Aorta (tissue), 5 donors: ENCODE measurements at regions not wholly inside any gene's neighbourhood (a gene's known extent, or its start where the extent isn't known, plus 50 kb on each side); places are given as distances from the start of the nearest gene placed in this dataset.
A peak's percentile ranks its signal among the peaks of the same experiment; 100 is the strongest.

ENCODE experiments used
- ATAC-seq: fragments of 200-7000 bp; cut with Tn5 transposase; one replicate; pipeline ENCODE4 v1.9.1; 2022; ENCODE audit warnings: moderate library complexity; ENCODE audit not compliant: low FRiP score
- DNase-seq, 2 donors: peaks; one replicate each; pipeline ENCODE4 v3.0.0-alpha.2; 2020
- H3K27ac ChIP-seq, 2 donors: one replicate each; pipeline ENCODE4 v1.5.1; 2013; ENCODE audit warnings: low read length in 2 of 2, mild to moderate bottlenecking in 2 of 2, moderate library complexity in 2 of 2, control low read depth in 1 of 2, inconsistent platforms in 1 of 2, low read depth in 1 of 2
- H3K27me3 ChIP-seq, 2 donors: one replicate each; pipeline ENCODE4 v1.6.1; 2013; ENCODE audit warnings: control low read depth in 1 of 2, low read length in 1 of 2, mild to moderate bottlenecking in 1 of 2, moderate library complexity in 1 of 2; ENCODE audit not compliant: insufficient read depth in 2 of 2, control insufficient read depth in 1 of 2
- H3K36me3 ChIP-seq, 2 donors: one replicate each; pipeline ENCODE4 v1.6.1; 2013; ENCODE audit warnings: control low read depth in 1 of 2, low read length in 1 of 2, mild to moderate bottlenecking in 1 of 2; ENCODE audit not compliant: insufficient read depth in 2 of 2, control insufficient read depth in 1 of 2
- H3K4me1 ChIP-seq, 2 donors: one replicate each; pipeline ENCODE4 v1.6.1; 2013; ENCODE audit warnings: low read length in 2 of 2, control low read depth in 1 of 2, mild to moderate bottlenecking in 1 of 2, moderate library complexity in 1 of 2; ENCODE audit not compliant: insufficient read depth in 2 of 2, control insufficient read depth in 1 of 2
- H3K4me3 ChIP-seq, 2 donors: one replicate each; pipeline ENCODE4 v1.5.1; 2013; ENCODE audit warnings: low read length in 2 of 2, control low read depth in 1 of 2, mild to moderate bottlenecking in 1 of 2
- H3K9me3 ChIP-seq: one replicate; pipeline ENCODE4 v1.6.1; 2013; ENCODE audit warnings: mild to moderate bottlenecking, low read length; ENCODE audit not compliant: control insufficient read depth
- WGBS, 2 donors: extraction: QIAGEN DNeasy Blood & Tissue Kit; methylation state at CpG; one replicate each; pipeline ENCODE4 v1.1.7; 2013; 5-methylcytosine and 5-hydroxymethylcytosine counted together
- intact Hi-C, 2 donors: fragments of 100-400 bp; cut with DNase I; formaldehyde crosslinking; loops; one replicate each; pipeline versions ENCODE4 v1.14.2 to v1.15.0; 2022
- donor health status: healthy with polysubstance abuse.
- donor health status: Bipolar disorder and iron deficiency.
- donor health status: DM: no; HTN: no; CAD: no.
- donor health status: DM: no; HTN: no; CAD: no.
- donor health status: DM: yes; HTN: yes; CAD: no.

DNA sequence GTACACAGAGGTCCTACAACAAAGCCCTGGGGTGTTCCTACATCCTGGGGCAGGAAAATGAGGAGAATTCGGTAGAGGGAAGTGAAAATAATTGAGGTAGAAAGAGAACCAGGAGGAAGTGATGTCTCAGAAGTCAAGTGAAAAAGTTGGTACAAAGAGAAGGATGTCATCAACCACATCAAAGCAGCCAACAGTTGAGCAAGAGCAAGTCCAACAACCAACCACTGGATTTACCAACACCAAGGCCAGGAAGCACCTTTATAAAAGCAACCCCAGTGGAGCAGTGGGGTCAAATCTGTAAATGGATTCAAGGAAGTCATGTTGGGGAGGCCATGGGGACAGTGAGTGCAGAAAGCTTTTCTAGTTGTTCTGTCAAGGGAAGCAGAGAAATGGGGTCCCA is 360.4 kb downstream of the ZNF516 start:
- no peaks in the 10 kb centered on the region for H3K27me3 ChIP-seq
- no peak for DNase-seq
- no peaks in the 10 kb centered on the region for H3K4me1 ChIP-seq
- H3K4me3 ChIP-seq = no peak overlapping the region
- WGBS, 2 donors = 44 to 69% methylated on average over 1 of the region's 1 CpG
- no peak for ATAC-seq
- H3K36me3 ChIP-seq = no peaks in the 10 kb centered on the region
- intact Hi-C loops = no loop called here
- no peak overlapping the region for H3K27ac ChIP-seq
- H3K9me3 ChIP-seq = peaks cover 2% of the 10 kb centered on the region

DNA sequence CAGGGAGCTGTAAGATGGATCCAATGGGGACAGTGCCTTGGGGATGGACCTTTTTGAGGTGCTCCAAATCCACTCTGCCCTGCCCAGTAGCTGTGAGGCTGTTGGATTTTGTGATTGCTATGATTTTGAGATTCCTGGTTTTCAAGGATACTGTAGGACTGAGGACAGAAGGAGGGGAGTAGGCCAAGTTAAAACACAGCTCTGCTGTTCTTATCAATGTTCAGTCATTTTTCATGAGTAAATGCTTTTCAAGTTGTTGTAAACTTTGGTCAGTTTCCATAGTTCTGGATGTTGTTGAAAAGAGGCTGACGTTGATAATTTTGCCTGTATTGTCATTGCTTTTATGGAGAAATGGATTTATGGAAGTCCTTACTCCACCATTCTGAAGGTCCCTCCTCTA is 361.2 kb downstream of the ZNF516 start:
- Histone ChIP-seq H3K36me3 (no peaks in the 10 kb centered on the region), H3K4me1 (no peaks in the 10 kb centered on the region), H3K9me3 (peaks cover 2% of the 10 kb centered on the region), H3K27ac (no peak overlapping the region), H3K4me3 (no peak overlapping the region), H3K27me3 (no peaks in the 10 kb centered on the region)
- intact Hi-C loops = no loop called here
- 54 to 57% methylated on average over 1 of the region's 1 CpG for WGBS, 2 donors
- DNase-seq (no peak), ATAC-seq (no peak)

DNA sequence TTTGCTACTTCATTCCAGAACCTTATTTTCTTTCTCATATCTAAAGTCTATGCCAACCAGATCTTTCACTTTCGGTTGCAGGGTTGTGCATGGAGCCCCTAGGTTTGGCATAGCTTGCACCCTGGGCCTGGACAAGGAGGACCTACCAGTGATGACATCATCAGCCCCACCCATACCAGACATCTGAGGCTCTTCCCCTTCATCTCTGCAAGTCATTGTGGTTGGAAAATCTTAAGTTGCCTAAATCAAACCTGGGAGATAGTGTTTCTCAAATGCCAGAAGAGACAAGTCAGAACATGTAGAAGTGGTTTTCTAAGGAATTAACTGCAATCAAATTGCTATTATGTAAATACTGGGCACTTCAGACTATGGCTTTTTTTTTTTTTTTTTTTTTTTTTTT is 363.3 kb downstream of the ZNF516 start:
- H3K27me3 ChIP-seq = no peaks in the 10 kb centered on the region
- ATAC-seq (no peak), DNase-seq (no peak)
- no peaks in the 10 kb centered on the region for H3K4me1 ChIP-seq
- H3K36me3 ChIP-seq = no peaks in the 10 kb centered on the region
- intact Hi-C loops = no loop called here
- no peak overlapping the region for H3K4me3 ChIP-seq
- WGBS, 2 donors = 85 to 100% methylated on average over 1 of the region's 1 CpG
- H3K27ac ChIP-seq = no peak overlapping the region
- peaks cover 2% of the 10 kb centered on the region for H3K9me3 ChIP-seq

DNA sequence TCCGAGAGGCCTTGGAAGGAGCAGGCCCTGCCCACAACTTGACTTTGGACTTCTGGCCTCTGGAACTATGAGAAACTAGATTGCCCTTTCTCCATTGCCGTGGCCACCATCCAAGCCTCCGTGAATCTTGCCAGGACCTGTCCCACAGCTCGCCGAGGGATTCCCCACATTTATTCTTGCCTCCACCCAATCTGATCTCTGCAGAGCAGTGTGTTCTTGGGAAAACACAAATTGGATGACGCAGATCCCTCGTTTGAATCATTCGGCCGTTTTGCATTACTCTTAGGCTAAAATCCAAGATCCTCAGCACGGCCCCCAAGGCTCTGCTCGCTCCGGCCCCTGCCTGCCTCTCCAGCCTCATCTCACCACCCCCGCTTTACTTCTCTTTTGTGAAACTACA is 364.2 kb downstream of the ZNF516 start:
- Histone ChIP-seq H3K27ac (no peak overlapping the region), H3K27me3 (no peaks in the 10 kb centered on the region), H3K4me1 (no peaks in the 10 kb centered on the region), H3K4me3 (no peak overlapping the region), H3K9me3 (peaks cover 2% of the 10 kb centered on the region), H3K36me3 (no peaks in the 10 kb centered on the region)
- intact Hi-C loops = no loop called here
- ATAC-seq (no peak), DNase-seq (peak; percentile 54 to 82)
- WGBS, 2 donors = 89 to 90% methylated on average over 12 to 13 of the region's 13 CpGs

DNA sequence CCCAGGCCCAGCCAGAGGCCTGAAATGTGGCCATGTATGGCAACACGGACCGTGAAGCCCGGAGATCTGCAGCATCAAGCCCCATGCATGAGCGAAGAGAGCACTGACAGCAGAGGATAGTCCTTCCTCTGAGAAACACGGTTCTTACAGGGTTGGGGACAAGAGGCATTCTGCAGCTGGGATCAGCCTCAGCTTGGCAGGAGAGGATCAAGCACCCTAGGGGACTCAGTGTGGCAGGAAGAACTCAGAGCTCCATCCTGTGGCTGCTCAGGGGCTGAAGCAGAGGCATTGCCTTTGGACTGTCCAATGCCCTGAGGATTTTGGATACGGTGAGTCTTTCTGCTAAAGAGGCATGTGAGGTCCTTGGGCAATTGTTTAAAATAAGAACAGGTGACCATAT is 368.7 kb downstream of the ZNF516 start:
- ATAC-seq = no peak

DNA sequence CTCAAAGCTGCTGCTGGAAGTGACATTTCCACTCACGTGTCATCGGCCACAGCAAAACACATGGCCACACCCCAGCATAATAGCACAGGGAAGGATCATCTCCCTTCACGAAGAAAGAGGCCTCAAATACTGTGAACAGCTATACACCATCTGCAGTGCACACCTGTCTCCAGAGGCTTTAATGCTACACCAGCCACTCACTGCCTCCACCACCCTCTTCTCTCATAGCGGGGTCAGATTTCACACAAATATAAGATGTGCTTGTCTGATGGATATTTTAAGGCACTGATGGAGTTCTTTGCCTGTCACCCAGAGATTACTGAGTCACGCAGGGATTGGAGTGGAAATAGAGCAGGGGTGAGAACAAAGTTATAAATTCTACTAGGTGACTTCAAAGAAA is 374.0 kb downstream of the ZNF516 start:
- intact Hi-C loops = no loop called here
- Histone ChIP-seq H3K4me3 (no peak overlapping the region), H3K27me3 (no peaks in the 10 kb centered on the region), H3K4me1 (no peaks in the 10 kb centered on the region), H3K9me3 (no peaks in the 10 kb centered on the region), H3K27ac (no peak overlapping the region), H3K36me3 (no peaks in the 10 kb centered on the region)
- no peak for ATAC-seq
- WGBS, 2 donors = 71% methylated on average over 5 of the region's 5 CpGs
- no peak for DNase-seq

More for the DNA sequence above, 368.7 kb downstream of the ZNF516 start:
- Histone ChIP-seq H3K36me3 (no peaks in the 10 kb centered on the region), H3K4me3 (no peak overlapping the region), H3K27me3 (no peaks in the 10 kb centered on the region), H3K27ac (no peak overlapping the region), H3K9me3 (no peaks in the 10 kb centered on the region), H3K4me1 (no peaks in the 10 kb centered on the region)
- DNase-seq = no peak
- intact Hi-C loops = no loop called here
- 57 to 60% methylated on average over 6 of the region's 6 CpGs for WGBS, 2 donors

DNA sequence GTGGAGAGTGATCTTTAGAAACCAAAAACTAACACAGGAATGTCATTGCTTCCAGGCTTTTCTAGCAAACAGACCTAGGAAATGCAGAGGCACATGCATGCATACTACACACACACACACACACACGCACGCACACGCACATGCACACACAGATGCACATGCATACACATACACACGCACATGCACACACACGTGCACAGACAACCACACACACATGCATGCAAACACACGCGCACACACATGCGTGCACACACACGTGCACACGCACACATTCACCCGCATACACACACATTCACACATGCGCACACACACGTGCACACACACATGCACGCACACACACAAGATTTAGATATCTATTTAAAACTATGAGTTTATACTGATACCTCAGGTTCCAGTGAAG is 379.5 kb downstream of the ZNF516 start:
- Histone ChIP-seq H3K27me3 (no peaks in the 10 kb centered on the region), H3K4me1 (no peaks in the 10 kb centered on the region), H3K27ac (no peak overlapping the region), H3K36me3 (no peaks in the 10 kb centered on the region), H3K4me3 (no peak overlapping the region), H3K9me3 (peaks cover 1% of the 10 kb centered on the region)
- no peak for DNase-seq
- no peak for ATAC-seq
- intact Hi-C loops = no loop called here
- WGBS, 2 donors = 85 to 88% methylated on average over 14 of the region's 14 CpGs

DNA sequence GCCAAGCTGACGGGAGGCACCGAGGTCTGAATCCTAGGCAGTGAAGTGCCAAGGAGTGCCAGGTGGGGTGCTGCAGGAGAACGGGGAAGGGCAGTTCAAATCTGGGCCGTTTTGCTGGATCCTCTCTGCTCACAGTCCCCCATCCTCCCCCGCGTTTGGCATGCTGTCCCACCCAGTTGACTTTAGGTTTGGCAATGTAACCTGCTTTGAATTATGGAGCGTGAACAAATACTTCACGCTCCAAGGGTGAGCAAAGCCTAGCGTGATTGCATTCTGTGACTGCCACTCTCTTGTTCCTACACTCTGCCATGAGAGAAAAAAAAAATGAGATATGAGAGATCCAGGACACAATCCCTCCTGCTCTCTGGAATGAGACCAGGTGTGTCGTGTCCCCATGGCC is 381.9 kb downstream of the ZNF516 start:
- intact Hi-C loops = no loop called here
- DNase-seq (no peak), ATAC-seq (no peak)
- H3K36me3 ChIP-seq = no peaks in the 10 kb centered on the region
- H3K4me3 ChIP-seq = no peak overlapping the region
- H3K27me3 ChIP-seq = no peaks in the 10 kb centered on the region
- no peaks in the 10 kb centered on the region for H3K4me1 ChIP-seq
- no peak overlapping the region for H3K27ac ChIP-seq
- H3K9me3 ChIP-seq = peaks cover 1% of the 10 kb centered on the region
- WGBS, 2 donors = 76 to 78% methylated on average over 10 of the region's 10 CpGs

DNA sequence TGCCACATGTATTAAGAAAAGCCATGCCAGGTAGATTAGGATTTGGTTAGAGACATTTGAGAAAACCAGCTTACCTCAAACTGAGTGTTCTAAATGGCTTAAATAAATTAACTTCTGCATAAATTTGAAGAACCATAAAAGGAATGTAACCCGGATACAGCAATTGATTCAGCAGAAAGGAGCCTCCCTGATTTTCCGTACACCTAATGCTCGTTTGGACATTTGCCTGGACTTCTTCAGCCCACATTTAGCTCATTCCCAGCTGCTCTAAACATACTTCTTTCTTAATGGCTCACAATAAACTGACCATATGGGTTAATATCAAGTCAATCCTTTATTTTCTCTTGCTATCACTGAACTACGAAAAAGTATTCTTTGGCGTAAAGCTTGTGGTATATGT is 392.4 kb downstream of the ZNF516 start:
- intact Hi-C loops = no loop called here
- H3K27me3 ChIP-seq = no peaks in the 10 kb centered on the region
- peaks cover 4% of the 10 kb centered on the region for H3K9me3 ChIP-seq
- ATAC-seq = no peak
- no peak overlapping the region for H3K4me3 ChIP-seq
- 47 to 57% methylated on average over 5 of the region's 5 CpGs for WGBS, 2 donors
- no peak overlapping the region for H3K27ac ChIP-seq
- H3K36me3 ChIP-seq = no peaks in the 10 kb centered on the region
- H3K4me1 ChIP-seq = no peaks in the 10 kb centered on the region
- no peak for DNase-seq
